Trophoblast cell (in vitro differentiated cells and primary cell): ENCODE measurements at regions not wholly inside any gene's neighbourhood (a gene's known extent, or its start where the extent isn't known, plus 50 kb on each side); places are given as distances from the start of the nearest gene placed in this dataset.
A peak's percentile ranks its signal among the peaks of the same experiment; 100 is the strongest.

Source experiments
- DNase-seq, 2 donors: peaks; one replicate each; pipeline ENCODE4 v3.0.0-alpha.2; 2016
- H2AFZ ChIP-seq: 2 replicates; pipeline ENCODE4 v1.6.1; 2013; ENCODE audit warnings: low read length, moderate library complexity, mild to moderate bottlenecking; ENCODE audit not compliant: insufficient read depth, poor library complexity
- H2AK5ac ChIP-seq: 2 replicates; pipeline ENCODE4 v1.6.1; 2013; ENCODE audit warnings: mild to moderate bottlenecking, low read length
- H2BK120ac ChIP-seq: 2 replicates; pipeline ENCODE4 v1.6.1; 2013; ENCODE audit warnings: low read length, mild to moderate bottlenecking, moderate library complexity; ENCODE audit not compliant: insufficient read depth, poor library complexity
- H2BK12ac ChIP-seq: 2 replicates; pipeline ENCODE4 v1.6.1; 2013; ENCODE audit warnings: mild to moderate bottlenecking, low read length, moderate library complexity
- H2BK5ac ChIP-seq: 2 replicates; pipeline ENCODE4 v1.6.1; 2013; ENCODE audit warnings: low read length, low read depth, moderate library complexity, mild to moderate bottlenecking; ENCODE audit not compliant: poor library complexity
- H3K14ac ChIP-seq: 2 replicates; pipeline ENCODE4 v1.6.1; 2013; ENCODE audit warnings: mild to moderate bottlenecking, low read length
- H3K18ac ChIP-seq: 2 replicates; pipeline ENCODE4 v1.6.1; 2013; ENCODE audit warnings: mild to moderate bottlenecking, low read length
- H3K23ac ChIP-seq: 2 replicates; pipeline ENCODE4 v1.6.1; 2013; ENCODE audit warnings: low read length
- H3K27ac ChIP-seq: 2 replicates; pipeline ENCODE4 v1.5.1; 2013; ENCODE audit warnings: low read depth, mild to moderate bottlenecking, inconsistent platforms, low read length, moderate library complexity
- H3K27me3 ChIP-seq: 2 replicates; pipeline ENCODE4 v1.6.1; 2013; ENCODE audit warnings: inconsistent platforms, mild to moderate bottlenecking, low read length, moderate library complexity; ENCODE audit not compliant: insufficient read depth
- H3K36me3 ChIP-seq, 2 experiments: 1 replicate in 1 of 2; 2 replicates in 1 of 2; pipeline ENCODE4 v1.6.1; 2013; ENCODE audit warnings: low read length in 2 of 2, mild to moderate bottlenecking in 2 of 2, moderate library complexity in 1 of 2; ENCODE audit not compliant: insufficient read depth in 2 of 2, control insufficient read depth in 1 of 2
- H3K4ac ChIP-seq: 2 replicates; pipeline ENCODE4 v1.6.1; 2013; ENCODE audit warnings: low read depth, mild to moderate bottlenecking, low read length, moderate library complexity
- H3K4me1 ChIP-seq, 2 experiments: 1 replicate in 1 of 2; 2 replicates in 1 of 2; pipeline ENCODE4 v1.6.1; 2013; ENCODE audit warnings: low read length in 2 of 2, mild to moderate bottlenecking in 2 of 2, moderate library complexity in 1 of 2; ENCODE audit not compliant: insufficient read depth in 2 of 2, control insufficient read depth in 1 of 2
- H3K4me2 ChIP-seq: 2 replicates; pipeline ENCODE4 v1.6.1; 2013; ENCODE audit warnings: inconsistent platforms, mild to moderate bottlenecking, low read length, moderate library complexity
- H3K4me3 ChIP-seq: 2 replicates; pipeline ENCODE4 v1.5.1; 2013; ENCODE audit warnings: mild to moderate bottlenecking, low read depth, low read length, inconsistent platforms
- H3K79me1 ChIP-seq: one replicate; pipeline ENCODE4 v1.6.1; 2013; ENCODE audit warnings: low read length
- H3K79me2 ChIP-seq: 2 replicates; pipeline ENCODE4 v1.6.1; 2013; ENCODE audit warnings: low read length, mild to moderate bottlenecking; ENCODE audit not compliant: control insufficient read depth, insufficient read depth, poor library complexity
- H3K9ac ChIP-seq: 2 replicates; pipeline ENCODE4 v1.6.1; 2013; ENCODE audit warnings: mild to moderate bottlenecking, low read length
- H3K9me3 ChIP-seq: 2 replicates; pipeline ENCODE4 v1.6.1; 2013; ENCODE audit warnings: low read depth, mild to moderate bottlenecking, control low read depth, inconsistent platforms, low read length; ENCODE audit not compliant: insufficient read depth
- H4K12ac ChIP-seq: 2 replicates; pipeline ENCODE4 v1.6.1; 2013; ENCODE audit warnings: low read depth, mild to moderate bottlenecking, low read length, moderate library complexity
- H4K8ac ChIP-seq: 2 replicates; pipeline ENCODE4 v1.6.1; 2013; ENCODE audit warnings: low read depth, mild to moderate bottlenecking, low read length, moderate library complexity
- H4K91ac ChIP-seq: one replicate; pipeline ENCODE4 v1.6.1; 2013; ENCODE audit warnings: low read depth, mild to moderate bottlenecking, low read length, moderate library complexity
- WGBS: extraction: QIAGEN DNeasy Blood & Tissue Kit; methylation state at CpG from one replicate; pipeline ENCODE4 v1.1.7; 2013; ENCODE audit warnings: missing lambda C conversion rate; ENCODE audit not compliant: insufficient read length, insufficient coverage; ENCODE audit errors: extremely low coverage; 5-methylcytosine and 5-hydroxymethylcytosine counted together

DNA sequence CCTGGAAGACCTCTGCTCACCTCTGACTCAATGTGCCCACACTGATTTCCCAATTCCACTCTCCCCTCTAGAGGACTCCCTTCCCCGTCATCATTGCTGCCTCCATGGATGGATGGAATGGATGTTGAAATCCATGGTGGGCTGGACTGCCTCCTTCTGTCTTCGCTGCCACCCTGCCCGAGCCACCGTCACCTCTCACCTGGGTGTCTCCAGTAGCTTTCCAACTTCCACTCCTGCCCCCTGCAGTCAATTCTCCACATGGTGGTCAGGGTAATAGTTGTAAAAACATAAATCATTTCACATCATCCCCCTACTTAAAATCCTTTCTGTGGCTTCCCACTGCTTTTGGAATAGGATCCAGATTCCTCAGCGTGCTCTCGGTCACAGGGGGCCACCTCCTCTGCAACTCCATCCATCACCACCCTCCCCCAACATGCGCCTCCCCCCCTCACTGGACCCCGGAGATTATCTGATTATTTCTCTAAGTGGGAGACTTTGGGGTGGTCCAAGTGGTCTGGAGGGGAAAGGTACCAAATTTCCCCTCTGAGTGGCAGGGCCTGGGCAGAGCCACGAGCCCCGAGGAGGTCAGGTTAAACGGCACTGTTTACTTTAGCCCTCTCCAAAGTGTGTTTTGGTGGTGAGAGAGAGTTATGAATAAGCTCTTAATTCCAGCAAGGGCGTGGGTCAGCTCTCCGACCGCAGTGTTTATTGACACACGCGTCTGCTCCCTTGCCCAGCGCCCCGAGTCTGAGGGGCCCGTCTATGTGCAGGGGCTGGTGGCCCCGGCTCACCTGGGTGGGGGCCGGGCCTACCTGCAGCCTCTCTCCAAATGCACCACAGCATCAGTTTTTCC, 313.7 kb downstream of the MN1 start:
- no CpG with 5 or more reads among the region's 21 CpGs for WGBS

GRCh38 chr22:27488456-27489177, 312.9 kb downstream of the MN1 start:
- peak overlapping the region; percentile 18 for H3K4me3 ChIP-seq
- H3K18ac ChIP-seq: no peak overlapping the region
- H3K9me3 ChIP-seq: no peaks in the 10 kb centered on the region
- no peak overlapping the region for H4K91ac ChIP-seq
- H4K8ac ChIP-seq: no peak overlapping the region
- H3K9ac ChIP-seq: no peak overlapping the region
- no peak overlapping the region for H2BK120ac ChIP-seq
- DNase-seq: no peak
- H3K23ac ChIP-seq: no peak overlapping the region
- no peak overlapping the region for H3K4me2 ChIP-seq
- no peak overlapping the region for H2BK5ac ChIP-seq
- no peak overlapping the region for H4K12ac ChIP-seq
- H2BK12ac ChIP-seq: no peak overlapping the region
- no peak overlapping the region for H2AK5ac ChIP-seq
- H3K4me1 ChIP-seq: no peaks in the 10 kb centered on the region
- H3K27ac ChIP-seq: no peak overlapping the region
- H2AFZ ChIP-seq: no peak overlapping the region
- no CpG with 5 or more reads among the region's 12 CpGs for WGBS
- no peak overlapping the region for H3K14ac ChIP-seq
- no peaks in the 10 kb centered on the region for H3K79me2 ChIP-seq
- H3K36me3 ChIP-seq: no peaks in the 10 kb centered on the region
- no peak overlapping the region for H3K4ac ChIP-seq
- H3K79me1 ChIP-seq: no peaks in the 10 kb centered on the region
- no peaks in the 10 kb centered on the region for H3K27me3 ChIP-seq

More for the DNA sequence above, 313.7 kb downstream of the MN1 start:
- no peak overlapping the region for H3K14ac ChIP-seq
- H3K79me2 ChIP-seq: no peaks in the 10 kb centered on the region
- no peak overlapping the region for H3K23ac ChIP-seq
- no peaks in the 10 kb centered on the region for H3K79me1 ChIP-seq
- H4K91ac ChIP-seq: no peak overlapping the region
- H3K4me2 ChIP-seq: no peak overlapping the region
- H2BK12ac ChIP-seq: no peak overlapping the region
- H3K36me3 ChIP-seq: no peaks in the 10 kb centered on the region
- H3K4me3 ChIP-seq: no peak overlapping the region
- no peaks in the 10 kb centered on the region for H3K9me3 ChIP-seq
- no peak overlapping the region for H2AK5ac ChIP-seq
- H3K27me3 ChIP-seq: no peaks in the 10 kb centered on the region
- H3K4ac ChIP-seq: no peak overlapping the region
- H2AFZ ChIP-seq: no peak overlapping the region
- no peaks in the 10 kb centered on the region for H3K4me1 ChIP-seq
- no peak overlapping the region for H2BK120ac ChIP-seq
- no peak overlapping the region for H3K9ac ChIP-seq
- H4K12ac ChIP-seq: no peak overlapping the region
- H3K18ac ChIP-seq: no peak overlapping the region
- H4K8ac ChIP-seq: no peak overlapping the region
- no peak overlapping the region for H2BK5ac ChIP-seq
- DNase-seq: no peak
- H3K27ac ChIP-seq: no peak overlapping the region

GRCh38 chr22:27489178-27489675, 312.3 kb downstream of the MN1 start:
- no peak for DNase-seq
- Histone ChIP-seq H3K9me3 (no peaks in the 10 kb centered on the region), H3K14ac (no peak overlapping the region), H2AFZ (no peak overlapping the region), H2AK5ac (no peak overlapping the region), H3K4me2 (no peak overlapping the region), H3K9ac (no peak overlapping the region), H3K36me3 (no peaks in the 10 kb centered on the region), H3K4ac (no peak overlapping the region), H3K23ac (no peak overlapping the region), H3K79me2 (no peaks in the 10 kb centered on the region), H2BK12ac (no peak overlapping the region), H3K18ac (no peak overlapping the region), H3K4me1 (no peaks in the 10 kb centered on the region), H2BK120ac (no peak overlapping the region), H3K79me1 (no peaks in the 10 kb centered on the region), H2BK5ac (no peak overlapping the region), H4K12ac (no peak overlapping the region), H3K27me3 (no peaks in the 10 kb centered on the region), H4K8ac (no peak overlapping the region), H4K91ac (no peak overlapping the region), H3K27ac (no peak overlapping the region), H3K4me3 (no peak overlapping the region)
- no CpG with 5 or more reads among the region's 4 CpGs for WGBS

GRCh38 chr22:27490080-27490479, 311.5 kb downstream of the MN1 start:
- H3K9me3 ChIP-seq: no peaks in the 10 kb centered on the region
- H3K23ac ChIP-seq: no peak overlapping the region
- no peak overlapping the region for H2BK120ac ChIP-seq
- no peak overlapping the region for H3K4me3 ChIP-seq
- no peak for DNase-seq
- H3K79me2 ChIP-seq: no peaks in the 10 kb centered on the region
- H2BK5ac ChIP-seq: no peak overlapping the region
- H2AFZ ChIP-seq: no peak overlapping the region
- H3K27ac ChIP-seq: no peak overlapping the region
- no peak overlapping the region for H3K4ac ChIP-seq
- no peak overlapping the region for H4K12ac ChIP-seq
- H3K36me3 ChIP-seq: no peaks in the 10 kb centered on the region
- no peak overlapping the region for H3K14ac ChIP-seq
- no peaks in the 10 kb centered on the region for H3K79me1 ChIP-seq
- H3K27me3 ChIP-seq: no peaks in the 10 kb centered on the region
- WGBS: no CpG with 5 or more reads among the region's 4 CpGs
- H3K4me1 ChIP-seq: no peaks in the 10 kb centered on the region
- no peak overlapping the region for H4K8ac ChIP-seq
- no peak overlapping the region for H2BK12ac ChIP-seq
- no peak overlapping the region for H3K9ac ChIP-seq
- H4K91ac ChIP-seq: no peak overlapping the region
- H3K4me2 ChIP-seq: no peak overlapping the region
- H2AK5ac ChIP-seq: no peak overlapping the region
- no peak overlapping the region for H3K18ac ChIP-seq
